ENCODE measurements at regions not wholly inside any gene's neighbourhood (a gene's known extent, or its start where the extent isn't known, plus 50 kb on each side); places are given as distances from the start of the nearest gene placed in this dataset.

GRCh38 chr9:6703898-6704639, 53.7 kb upstream of the KDM4C start (continued):
- TF ChIP-seq HMGXB4 (CRISPR knock-in tag; IDR thresholded peaks at IDR 0.05; ENCODE audit: borderline replicate concordance in 1 of 2, low read depth in 1 of 2), result peak in 1 of 2 experiments; percentile 24; a peak in 1 of 4 replicates
- no peak for TF ChIP-seq ZZZ3 (CRISPR knock-in tag; IDR thresholded peaks at IDR 0.05; ENCODE audit: borderline replicate concordance)
- no peak for TF ChIP-seq MZF1 (CRISPR knock-in tag; IDR thresholded peaks at IDR 0.05; ENCODE audit: borderline replicate concordance)
- TF ChIP-seq DRAP1 (CRISPR knock-in tag; IDR thresholded peaks at IDR 0.05), result peak; percentile 58; the same call in 1 of the 2 replicates
- peak; percentile 33; the same call in 1 of the 2 replicates for TF ChIP-seq ZNF792 (CRISPR knock-in tag; IDR thresholded peaks at IDR 0.05)
- peak; percentile 38; the same call in 1 of the 2 replicates for TF ChIP-seq IRF2 (CRISPR knock-in tag; IDR thresholded peaks at IDR 0.05)
- no peak for TF ChIP-seq ZNF143 (CRISPR knock-in tag; IDR thresholded peaks at IDR 0.05)
- no peak for TF ChIP-seq HOXD1 (CRISPR knock-in tag; IDR thresholded peaks at IDR 0.05)
- TF ChIP-seq IRX3 (CRISPR knock-in tag; IDR thresholded peaks at IDR 0.05; ENCODE audit: borderline replicate concordance, low read depth), result 0 out of 2 replicates have a peak, but pooled peaks have one; percentile 50
- TF ChIP-seq CBX2 (IDR thresholded peaks at IDR 0.05; ENCODE audit: low read depth, low read length), result no peak
- no peak for TF ChIP-seq CBX2 (CRISPR knock-in tag; IDR thresholded peaks at IDR 0.05; ENCODE audit: low read depth)
- 0 out of 2 replicates have a peak, but pooled peaks have one; percentile 58 for TF ChIP-seq CENPT (CRISPR knock-in tag; IDR thresholded peaks at IDR 0.05; ENCODE audit: low read depth)
- TF ChIP-seq FOXO4 (CRISPR knock-in tag; conservative IDR thresholded peaks at IDR 0.05), result no peak
- 0 out of 2 replicates have a peak, but pooled peaks have one; percentile 26 for TF ChIP-seq KIAA2018 (CRISPR knock-in tag; IDR thresholded peaks at IDR 0.05; ENCODE audit: borderline replicate concordance)
- no peak for TF ChIP-seq TFAP4 (IDR thresholded peaks at IDR 0.05; ENCODE audit: borderline replicate concordance, low read depth)
